PFSK-1 (cell line): ENCODE measurements at regions not wholly inside any gene's neighbourhood (a gene's known extent, or its start where the extent isn't known, plus 50 kb on each side); places are given as distances from the start of the nearest gene placed in this dataset.

Source experiments
- FOXP2 ChIP-seq: optimal IDR thresholded peaks from 2 replicates; pipeline ENCODE3; 2011; ENCODE audit warnings: borderline replicate concordance, control low read depth, inconsistent platforms; ENCODE audit not compliant: insufficient read depth; ENCODE audit errors: extremely low read length, extremely low read depth
- POLR2AphosphoS5 ChIP-seq: IDR thresholded peaks from 2 replicates; pipeline ENCODE4 v1.6.1; 2012; ENCODE audit warnings: low read depth, mild to moderate bottlenecking, control low read depth, low read length, moderate library complexity

- TF ChIP-seq POLR2AphosphoS5 = no peak
- no peak for TF ChIP-seq FOXP2
Observed at GRCh38 chrX:109879991-109880390, 122.9 kb upstream of the TMEM164 start.
